GM23338 (cell line): ENCODE measurements at regions not wholly inside any gene's neighbourhood (a gene's known extent, or its start where the extent isn't known, plus 50 kb on each side); places are given as distances from the start of the nearest gene placed in this dataset.

Experiments
- ATAC-seq: fragments of 200-7000 bp; cut with Tn5 transposase; 3 replicates; pipeline ENCODE4 v1.9.1; 2020
- DNase-seq: peaks from one replicate; pipeline ENCODE4 v3.0.0-alpha.2; 2015; ENCODE audit warnings: low spot score
- H2AFZ ChIP-seq: fragments of 200-600 bp; sonication (generic); 2 replicates; pipeline ENCODE4 v1.8.0; 2016; ENCODE audit warnings: antibody characterized with exemption, mild to moderate bottlenecking, moderate library complexity
- H3F3A ChIP-seq: fragments of 200-600 bp; sonication (generic); replicated peaks from 2 replicates; pipeline ENCODE4 v1.8.0; 2017; ENCODE audit warnings: antibody characterized with exemption, mixed run types, low read depth
- H3K27ac ChIP-seq: fragments of 200-600 bp; sonication (generic); 2 replicates; pipeline ENCODE4 v1.6.1; 2016; ENCODE audit warnings: low read depth
- H3K27me3 ChIP-seq: fragments of 200-600 bp; sonication (generic); 2 replicates; pipeline ENCODE4 v1.8.0; 2016; ENCODE audit warnings: mild to moderate bottlenecking, mixed run types, moderate library complexity; ENCODE audit not compliant: insufficient read depth
- H3K36me3 ChIP-seq: fragments of 200-600 bp; sonication (generic); 2 replicates; pipeline ENCODE4 v1.8.0; 2016; ENCODE audit warnings: mild to moderate bottlenecking; ENCODE audit not compliant: insufficient read depth
- H3K4me1 ChIP-seq: fragments of 200-600 bp; sonication (generic); 2 replicates; pipeline ENCODE4 v1.8.0; 2016; ENCODE audit warnings: mild to moderate bottlenecking, moderate library complexity; ENCODE audit not compliant: insufficient read depth
- H3K4me2 ChIP-seq: fragments of 200-600 bp; sonication (generic); 2 replicates; pipeline ENCODE4 v1.7.1; 2017; ENCODE audit warnings: mixed run types
- H3K4me3 ChIP-seq: fragments of 200-600 bp; sonication (generic); 2 replicates; pipeline ENCODE4 v1.6.1; 2016; ENCODE audit warnings: mixed run types
- H3K79me2 ChIP-seq: fragments of 200-600 bp; sonication (generic); replicated peaks from 2 replicates; pipeline ENCODE4 v1.8.0; 2017; ENCODE audit warnings: mild to moderate bottlenecking; ENCODE audit not compliant: insufficient read depth
- H3K9me2 ChIP-seq: fragments of 200-600 bp; sonication (generic); 2 replicates; pipeline ENCODE4 v1.8.0; 2017; ENCODE audit not compliant: insufficient read depth
- H4K20me1 ChIP-seq: fragments of 200-600 bp; sonication (generic); replicated peaks from 2 replicates; pipeline ENCODE4 v1.8.0; 2017; ENCODE audit warnings: mild to moderate bottlenecking; ENCODE audit not compliant: insufficient read depth
- H3K27ac Mint-ChIP-seq: 2 replicates; pipeline ENCODE4 v1.8.0; 2020; ENCODE audit warnings: inconsistent platforms, mild to moderate bottlenecking, moderate library complexity, mixed read lengths
- H3K27me3 Mint-ChIP-seq: 3 replicates; pipeline ENCODE4 v1.8.0; 2022; ENCODE audit warnings: low read depth, mild to moderate bottlenecking, moderate library complexity, mixed read lengths, inconsistent platforms; ENCODE audit not compliant: insufficient read depth, poor library complexity
- H3K36me3 Mint-ChIP-seq: 3 replicates; pipeline ENCODE4 v1.8.0; 2021; ENCODE audit warnings: low read depth, mild to moderate bottlenecking, inconsistent platforms, moderate library complexity, mixed read lengths
- H3K4me1 Mint-ChIP-seq: 3 replicates; pipeline ENCODE4 v1.8.0; 2020; ENCODE audit warnings: mild to moderate bottlenecking, inconsistent platforms, mixed read lengths
- H3K4me3 Mint-ChIP-seq: 3 replicates; pipeline ENCODE4 v1.8.0; 2021; ENCODE audit warnings: moderate library complexity, mild to moderate bottlenecking, inconsistent platforms, mixed read lengths
- H3K9me3 Mint-ChIP-seq: 3 replicates; pipeline ENCODE4 v1.8.0; 2020; ENCODE audit warnings: moderate library complexity, mild to moderate bottlenecking, inconsistent platforms, mixed read lengths
- EZH2 ChIP-seq: fragments of 200-600 bp; sonication (generic); IDR thresholded peaks from one replicate; pipeline ENCODE4 v1.8.0; 2017; ENCODE audit warnings: antibody characterized with exemption, mild to moderate bottlenecking, low read depth; ENCODE audit not compliant: unreplicated experiment
- JUNB ChIP-seq: IDR thresholded peaks from one replicate; pipeline ENCODE4 v1.6.1; 2016; ENCODE audit warnings: antibody characterized with exemption; ENCODE audit not compliant: unreplicated experiment
- REST ChIP-seq: IDR thresholded peaks from one replicate; pipeline ENCODE4 v1.6.1; 2018; ENCODE audit warnings: antibody characterized with exemption; ENCODE audit not compliant: unreplicated experiment
- ZNF114 ChIP-seq: fragments of 250-450 bp; sonication (Bioruptor Pico); IDR thresholded peaks from 2 replicates; pipeline ENCODE4 v1.5.0; 2020; ENCODE audit warnings: mild to moderate bottlenecking, moderate library complexity
- ZNF462 ChIP-seq: fragments of 250-450 bp; sonication (Bioruptor Pico); IDR thresholded peaks from 2 replicates; pipeline ENCODE4 v1.5.0; 2020; ENCODE audit warnings: mild to moderate bottlenecking, moderate library complexity

DNA sequence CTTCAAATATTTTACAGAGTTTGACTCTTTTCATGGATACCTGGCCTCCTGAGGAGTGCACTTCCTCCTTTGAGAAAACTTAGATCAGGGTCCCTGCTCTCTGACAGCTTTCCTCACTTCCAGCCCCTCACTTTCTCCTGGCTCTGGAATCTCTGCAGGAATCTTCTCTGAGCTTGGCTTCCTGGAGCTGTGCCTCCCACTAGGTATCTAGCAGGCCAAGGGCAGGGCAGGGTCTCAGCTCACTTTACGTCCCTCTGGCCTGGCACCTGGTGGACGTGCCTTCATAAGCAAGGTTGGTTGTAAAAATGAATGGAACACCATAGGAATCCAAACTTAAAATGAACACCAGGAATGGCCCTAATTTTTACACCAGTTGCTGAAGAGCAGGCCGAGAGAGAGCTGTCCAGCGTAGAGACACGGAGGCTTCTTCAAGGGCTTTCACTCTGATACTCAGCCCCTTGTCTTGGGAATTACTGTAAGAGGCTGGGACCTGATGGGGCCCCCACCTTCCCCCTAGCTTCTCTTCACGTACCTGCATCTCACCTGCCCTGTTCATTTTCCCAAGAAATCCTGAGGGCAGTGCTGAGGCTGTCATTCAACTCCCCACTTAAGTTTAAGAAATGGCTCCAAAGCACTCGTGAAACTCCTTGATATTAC, 426.9 kb upstream of the ID2 start:
- Histone ChIP-seq H3K4me1 (peaks cover 35% of the 10 kb centered on the region), H3K27me3 (no peaks in the 10 kb centered on the region), H3F3A (no peaks in the 10 kb centered on the region), H3K36me3 (peaks cover 2% of the 10 kb centered on the region; the same call in 1 of the 2 replicates), H4K20me1 (no peaks in the 10 kb centered on the region), H3K79me2 (no peaks in the 10 kb centered on the region), H3K4me2 (peak overlapping the region; percentile 38; the same call in 1 of the 2 replicates), H2AFZ (no peak overlapping the region), H3K27ac (no peak overlapping the region; the same call in 1 of the 2 replicates), H3K9me2 (peaks cover 6% of the 10 kb centered on the region), H3K4me3 (no peak overlapping the region)
- Mint-ChIP-seq H3K9me3 (peaks cover 15% of the 10 kb centered on the region), H3K27me3 (peaks cover 5% of the 10 kb centered on the region), H3K4me1 (peaks cover 47% of the 10 kb centered on the region), H3K36me3 (peaks cover 15% of the 10 kb centered on the region; the same call in 2 of the 3 replicates), H3K27ac (peak overlapping the region; percentile 57; the same call in 1 of the 2 replicates), H3K4me3 (no peak overlapping the region)
- peak; percentile 27 for ATAC-seq
- DNase-seq = peak; percentile 4
- TF ChIP-seq REST = peak; percentile 53
- TF ChIP-seq ZNF114 (CRISPR knock-in tag) = no peak

DNA sequence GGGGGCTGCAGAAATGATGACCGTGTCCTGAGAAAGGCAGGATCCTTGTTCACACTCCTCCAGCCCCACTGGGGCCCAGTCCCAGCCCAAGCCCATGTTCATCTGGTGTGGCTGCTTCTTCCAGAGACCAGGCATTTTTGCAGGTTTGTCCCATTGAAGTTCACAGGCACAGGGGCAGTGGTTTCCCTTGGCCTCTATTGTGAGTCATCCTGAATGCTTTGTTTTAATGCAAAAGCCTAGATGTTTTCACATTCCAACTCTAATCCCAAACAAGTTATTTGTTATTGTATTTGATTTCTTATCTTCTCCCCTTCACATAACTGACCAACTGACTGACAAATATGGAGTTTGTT, 426.4 kb upstream of the ID2 start:
- Mint-ChIP-seq H3K36me3 (peaks cover 11% of the 10 kb centered on the region; the same call in 2 of the 3 replicates), H3K27ac (peak overlapping the region; percentile 57; the same call in 1 of the 2 replicates), H3K4me1 (peaks cover 48% of the 10 kb centered on the region), H3K27me3 (peaks cover 5% of the 10 kb centered on the region), H3K9me3 (peaks cover 10% of the 10 kb centered on the region), H3K4me3 (no peak overlapping the region)
- no peaks in the 10 kb centered on the region for H3F3A ChIP-seq
- H3K79me2 ChIP-seq = no peaks in the 10 kb centered on the region
- H3K27ac ChIP-seq = peak overlapping the region; percentile 10; the same call in 1 of the 2 replicates
- TF ChIP-seq ZNF462 (peak; percentile 56), JUNB (no peak), EZH2 (no peak)
- ATAC-seq = peak; percentile 76
- no peak overlapping the region for H2AFZ ChIP-seq
- H3K4me3 ChIP-seq = no peak overlapping the region
- H3K27me3 ChIP-seq = no peaks in the 10 kb centered on the region
- H3K4me2 ChIP-seq = no peak overlapping the region; the same call in 1 of the 2 replicates
- peak; percentile 46 for DNase-seq
- H4K20me1 ChIP-seq = no peaks in the 10 kb centered on the region
- 0 out of 2 replicates have a peak, but pooled peaks cover 2% of the 10 kb centered on the region for H3K36me3 ChIP-seq
- H3K9me2 ChIP-seq = peaks cover 6% of the 10 kb centered on the region
- H3K4me1 ChIP-seq = peaks cover 35% of the 10 kb centered on the region
